Dendritic cell treated with granulocyte-macrophage colony-stimulating factor and Interleukin-4, amounts not matched to agents 40 ng/mL and 50 ng/mL, for 4 days (primary cell): ENCODE measurements at regions not wholly inside any gene's neighbourhood (a gene's known extent, or its start where the extent isn't known, plus 50 kb on each side); places are given as distances from the start of the nearest gene placed in this dataset.

ENCODE experiments used
- H3K27ac Mint-ChIP-seq: one replicate; pipeline ENCODE4 v1.8.0; 2022; ENCODE audit warnings: mild to moderate bottlenecking, mixed read lengths
- H3K27me3 Mint-ChIP-seq: one replicate; pipeline ENCODE4 v1.8.0; 2022; ENCODE audit warnings: mild to moderate bottlenecking, mixed read lengths
- H3K36me3 Mint-ChIP-seq: one replicate; pipeline ENCODE4 v1.8.0; 2022; ENCODE audit warnings: low read depth, mixed read lengths
- H3K4me1 Mint-ChIP-seq: one replicate; pipeline ENCODE4 v1.8.0; 2022; ENCODE audit warnings: low read depth, mixed read lengths
- H3K4me3 Mint-ChIP-seq: one replicate; pipeline ENCODE4 v1.8.0; 2022; ENCODE audit warnings: mild to moderate bottlenecking, moderate library complexity, mixed read lengths
- H3K9me3 Mint-ChIP-seq: one replicate; pipeline ENCODE4 v1.8.0; 2022; ENCODE audit warnings: mixed read lengths
- intact Hi-C: fragments of 100-400 bp; cut with micrococcal nuclease; formaldehyde crosslinking; loops from one replicate; pipeline ENCODE4 v1.15.0; 2022

- H3K9me3 Mint-ChIP-seq: peaks cover 11% of the 10 kb centered on the region
- H3K27me3 Mint-ChIP-seq: peaks cover 4% of the 10 kb centered on the region
- H3K4me3 Mint-ChIP-seq: no peak overlapping the region
- intact Hi-C loops: no loop called here
- H3K36me3 Mint-ChIP-seq: no peaks in the 10 kb centered on the region
- no peak overlapping the region for H3K27ac Mint-ChIP-seq
- H3K4me1 Mint-ChIP-seq: peaks cover 9% of the 10 kb centered on the region
Measured at GRCh38 chr1:172966844-172967540, 83.7 kb downstream of the TNFSF18 start.

DNA sequence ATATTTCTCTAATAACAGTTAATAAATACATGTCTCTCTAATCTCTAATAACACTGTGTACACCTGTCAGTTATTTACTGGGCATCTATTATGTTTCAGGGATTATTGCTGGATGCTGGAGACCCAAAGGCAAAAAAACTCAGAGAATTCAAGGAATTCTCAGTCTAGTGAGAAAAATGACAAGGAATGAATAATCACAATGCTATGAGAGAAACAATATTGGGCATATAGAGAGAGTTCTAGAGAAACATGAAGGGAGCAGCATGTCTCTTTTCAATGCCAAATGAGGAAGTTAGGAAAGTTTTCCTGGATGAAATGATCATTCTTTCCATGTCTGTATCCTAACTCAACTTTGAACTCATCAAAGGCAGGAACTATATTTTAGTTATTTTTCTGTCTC is 82.8 kb downstream of the TNFSF18 start:
- no peaks in the 10 kb centered on the region for H3K36me3 Mint-ChIP-seq
- peaks cover 11% of the 10 kb centered on the region for H3K9me3 Mint-ChIP-seq
- no peak overlapping the region for H3K4me3 Mint-ChIP-seq
- peaks cover 9% of the 10 kb centered on the region for H3K4me1 Mint-ChIP-seq
- intact Hi-C loops: no loop called here
- no peak overlapping the region for H3K27ac Mint-ChIP-seq
- H3K27me3 Mint-ChIP-seq: no peaks in the 10 kb centered on the region

DNA sequence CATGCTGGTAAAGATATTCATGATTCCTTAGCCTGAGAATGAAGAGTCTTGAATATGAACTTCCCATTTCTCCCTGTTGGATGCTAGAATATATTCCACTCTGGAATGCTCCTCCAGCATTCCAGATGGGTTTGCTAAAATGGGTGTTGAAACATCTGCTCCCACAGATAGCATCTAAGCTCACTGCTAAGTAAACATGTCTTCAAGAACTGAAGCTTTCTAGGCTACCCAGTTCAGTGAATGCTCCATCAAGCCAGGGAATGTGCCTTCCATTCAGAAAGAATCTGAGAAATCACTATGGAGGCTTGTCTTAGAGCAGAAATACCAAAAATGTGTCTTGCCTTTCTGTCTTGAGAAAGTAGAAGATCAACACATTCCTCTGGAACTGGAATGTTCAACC is 81.1 kb downstream of the TNFSF18 start:
- Mint-ChIP-seq H3K27me3 (no peaks in the 10 kb centered on the region), H3K4me1 (peaks cover 9% of the 10 kb centered on the region)
- intact Hi-C loops: no loop called here

GRCh38 chr1:172970186-172970585 is 80.6 kb downstream of the TNFSF18 start:
- intact Hi-C loops: no loop called here
- Mint-ChIP-seq H3K4me3 (no peak overlapping the region), H3K4me1 (peaks cover 9% of the 10 kb centered on the region), H3K9me3 (peaks cover 11% of the 10 kb centered on the region), H3K27ac (no peak overlapping the region), H3K36me3 (no peaks in the 10 kb centered on the region), H3K27me3 (no peaks in the 10 kb centered on the region)

More for the DNA sequence above, 81.1 kb downstream of the TNFSF18 start:
- H3K27ac Mint-ChIP-seq: no peak overlapping the region
- peaks cover 11% of the 10 kb centered on the region for H3K9me3 Mint-ChIP-seq
- no peak overlapping the region for H3K4me3 Mint-ChIP-seq
- no peaks in the 10 kb centered on the region for H3K36me3 Mint-ChIP-seq

- intact Hi-C loops: no loop called here
- Mint-ChIP-seq H3K27me3 (no peaks in the 10 kb centered on the region), H3K4me1 (peaks cover 9% of the 10 kb centered on the region), H3K9me3 (peaks cover 11% of the 10 kb centered on the region), H3K36me3 (no peaks in the 10 kb centered on the region), H3K4me3 (no peak overlapping the region), H3K27ac (no peak overlapping the region)
Measured at GRCh38 chr1:172971241-172971640, 79.5 kb downstream of the TNFSF18 start.

DNA sequence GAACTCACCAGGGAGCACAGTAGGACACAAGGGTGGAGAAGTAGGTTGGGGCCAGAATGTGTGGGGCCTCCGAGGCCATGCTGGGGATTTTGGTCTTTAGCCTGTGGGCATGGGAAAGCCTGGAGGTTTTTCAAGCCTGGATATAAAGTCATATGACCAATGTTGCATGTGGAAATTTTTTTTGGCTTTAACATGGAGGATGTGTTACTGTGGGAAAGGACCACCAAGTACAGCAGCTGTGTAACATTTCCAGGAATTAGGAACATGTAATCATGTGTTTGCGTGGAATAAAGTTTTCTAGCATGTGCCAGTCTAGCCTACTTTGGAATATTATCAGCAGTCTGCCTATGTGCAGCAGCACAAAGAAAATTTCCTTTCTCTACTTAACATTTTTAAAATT is 78.5 kb downstream of the TNFSF18 start:
- Mint-ChIP-seq H3K4me3 (no peak overlapping the region), H3K27me3 (no peaks in the 10 kb centered on the region), H3K4me1 (peaks cover 4% of the 10 kb centered on the region), H3K36me3 (no peaks in the 10 kb centered on the region), H3K9me3 (peaks cover 7% of the 10 kb centered on the region), H3K27ac (no peak overlapping the region)
- intact Hi-C loops: no loop called here

DNA sequence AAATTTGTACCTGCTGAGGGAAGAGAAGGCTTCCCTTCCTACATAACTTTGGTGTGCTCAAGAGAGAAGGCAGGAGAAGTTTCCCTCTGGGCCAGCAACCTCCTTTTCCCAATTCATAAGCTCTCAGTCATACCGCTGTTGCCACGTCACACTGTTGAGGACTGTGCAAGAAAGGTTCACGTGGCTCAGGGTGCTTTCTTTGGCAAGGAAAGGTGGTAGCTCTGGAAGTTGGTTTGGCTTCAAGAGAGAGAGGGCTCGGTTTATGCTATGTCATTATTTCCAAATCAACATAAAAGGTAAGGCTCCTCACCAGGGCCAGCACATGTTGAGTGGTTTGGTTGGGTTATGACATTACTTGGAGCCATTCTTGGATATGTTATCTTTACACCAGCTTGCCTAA is 77.3 kb downstream of the TNFSF18 start:
- no peaks in the 10 kb centered on the region for H3K36me3 Mint-ChIP-seq
- intact Hi-C loops: no loop called here
- no peak overlapping the region for H3K27ac Mint-ChIP-seq
- no peaks in the 10 kb centered on the region for H3K27me3 Mint-ChIP-seq
- H3K9me3 Mint-ChIP-seq: no peaks in the 10 kb centered on the region
- no peak overlapping the region for H3K4me3 Mint-ChIP-seq
- peaks cover 8% of the 10 kb centered on the region for H3K4me1 Mint-ChIP-seq

- no peaks in the 10 kb centered on the region for H3K27me3 Mint-ChIP-seq
- intact Hi-C loops: no loop called here
Measured at GRCh38 chr1:172976222-172977041, 74.3 kb downstream of the TNFSF18 start.

DNA sequence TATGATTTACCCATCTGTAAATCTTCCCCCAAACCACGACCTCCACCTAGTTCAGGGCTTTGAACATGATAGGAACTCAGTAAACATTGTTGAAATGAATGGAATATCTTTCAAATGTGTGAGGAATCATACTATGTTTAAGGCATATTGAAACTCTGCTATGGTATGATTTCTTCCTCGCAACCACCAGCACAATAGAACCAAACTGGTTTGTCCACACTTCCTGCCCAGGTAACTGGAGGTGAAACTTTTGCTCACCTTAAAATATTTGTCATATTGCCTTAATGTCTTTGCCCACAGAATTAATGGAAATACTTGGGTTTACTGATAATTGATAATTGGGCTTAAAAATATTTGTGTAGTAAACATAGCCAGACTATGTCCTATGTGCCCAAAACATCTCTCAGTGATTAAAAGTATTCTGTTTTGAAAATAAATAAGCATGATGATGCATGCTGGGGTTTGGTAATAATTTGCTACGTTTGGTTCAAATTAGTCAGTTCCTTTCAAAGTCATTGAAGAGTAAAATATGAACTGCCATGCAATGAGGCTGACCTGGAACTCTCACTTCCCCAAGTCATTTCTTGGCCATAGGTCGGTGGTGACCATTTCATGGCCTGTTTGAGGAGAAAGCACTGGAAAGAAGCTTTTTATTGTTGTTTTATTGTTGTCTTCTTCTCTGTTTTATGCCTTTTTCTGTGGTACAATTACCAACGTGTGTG is 73.3 kb downstream of the TNFSF18 start:
- Mint-ChIP-seq H3K4me1 (peaks cover 22% of the 10 kb centered on the region), H3K36me3 (no peaks in the 10 kb centered on the region), H3K9me3 (no peaks in the 10 kb centered on the region), H3K4me3 (no peak overlapping the region), H3K27ac (no peak overlapping the region), H3K27me3 (no peaks in the 10 kb centered on the region)
- intact Hi-C loops: no loop called here

More at GRCh38 chr1:172976222-172977041, 74.3 kb downstream of the TNFSF18 start:
- Mint-ChIP-seq H3K4me3 (no peak overlapping the region), H3K27ac (no peak overlapping the region), H3K36me3 (no peaks in the 10 kb centered on the region), H3K4me1 (peaks cover 22% of the 10 kb centered on the region), H3K9me3 (no peaks in the 10 kb centered on the region)

- intact Hi-C loops: no loop called here
- H3K27me3 Mint-ChIP-seq: no peaks in the 10 kb centered on the region
- H3K4me3 Mint-ChIP-seq: no peak overlapping the region
- H3K27ac Mint-ChIP-seq: no peak overlapping the region
- no peaks in the 10 kb centered on the region for H3K36me3 Mint-ChIP-seq
- peaks cover 22% of the 10 kb centered on the region for H3K4me1 Mint-ChIP-seq
- H3K9me3 Mint-ChIP-seq: no peaks in the 10 kb centered on the region
Measured at GRCh38 chr1:172978595-172978994, 72.1 kb downstream of the TNFSF18 start.

GRCh38 chr1:172979828-172980227 is 70.9 kb downstream of the TNFSF18 start:
- H3K4me3 Mint-ChIP-seq: no peak overlapping the region
- no peak overlapping the region for H3K27ac Mint-ChIP-seq
- H3K4me1 Mint-ChIP-seq: peaks cover 22% of the 10 kb centered on the region
- intact Hi-C loops: no loop called here
- H3K9me3 Mint-ChIP-seq: no peaks in the 10 kb centered on the region
- no peaks in the 10 kb centered on the region for H3K27me3 Mint-ChIP-seq
- no peaks in the 10 kb centered on the region for H3K36me3 Mint-ChIP-seq

DNA sequence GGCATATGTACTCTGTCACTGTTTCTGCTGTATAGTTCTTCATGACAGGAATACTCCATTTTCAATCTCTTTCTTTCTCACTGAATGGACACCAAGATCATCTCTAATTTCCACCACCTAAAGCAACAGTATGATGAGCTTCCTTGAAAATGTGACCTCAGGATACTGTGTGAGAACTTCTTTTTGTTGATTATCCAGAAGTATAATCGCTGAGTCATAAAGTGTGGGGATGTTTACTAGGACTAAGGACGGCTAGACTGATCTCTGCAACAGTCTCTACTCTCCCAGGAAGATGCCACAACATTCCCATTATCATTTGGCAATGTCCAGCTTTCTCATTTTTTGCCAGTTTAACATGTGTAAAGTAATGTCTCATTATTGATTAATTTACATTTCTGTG is 70.3 kb downstream of the TNFSF18 start:
- Mint-ChIP-seq H3K4me3 (no peak overlapping the region), H3K9me3 (no peaks in the 10 kb centered on the region), H3K27ac (no peak overlapping the region), H3K36me3 (no peaks in the 10 kb centered on the region), H3K4me1 (peaks cover 22% of the 10 kb centered on the region), H3K27me3 (no peaks in the 10 kb centered on the region)
- intact Hi-C loops: no loop called here

DNA sequence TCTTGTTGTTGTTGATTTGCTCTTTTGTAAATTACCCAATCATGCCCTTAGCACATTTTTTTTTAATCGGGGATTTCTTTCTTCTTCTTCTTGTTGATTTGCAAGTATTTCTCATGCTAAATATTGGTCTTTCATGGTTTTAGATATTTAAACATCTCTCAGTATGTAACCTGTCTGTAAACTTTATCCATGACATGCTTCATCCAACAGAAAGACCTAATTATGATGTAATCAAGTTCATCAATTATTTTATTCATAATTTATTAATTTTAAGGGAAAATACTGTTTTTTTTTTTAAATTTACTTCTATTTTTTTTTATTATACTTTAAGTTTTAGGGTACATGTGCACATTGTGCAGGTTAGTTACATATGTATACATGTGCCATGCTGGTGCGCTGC is 69.8 kb downstream of the TNFSF18 start:
- Mint-ChIP-seq H3K4me3 (no peak overlapping the region), H3K9me3 (no peaks in the 10 kb centered on the region)

More for the DNA sequence above, 69.8 kb downstream of the TNFSF18 start:
- no peaks in the 10 kb centered on the region for H3K36me3 Mint-ChIP-seq
- intact Hi-C loops: no loop called here
- H3K4me1 Mint-ChIP-seq: peaks cover 22% of the 10 kb centered on the region
- no peaks in the 10 kb centered on the region for H3K27me3 Mint-ChIP-seq
- H3K27ac Mint-ChIP-seq: no peak overlapping the region
